Endothelial cell of umbilical vein (primary cell): ENCODE measurements at regions not wholly inside any gene's neighbourhood (a gene's known extent, or its start where the extent isn't known, plus 50 kb on each side); places are given as distances from the start of the nearest gene placed in this dataset.

ENCODE experiments used
- BruUV-seq: library from RNA; stranded (reverse); fragments of 400-500 nt; replicated peaks from 2 replicates; lab custom pipeline; 2021; lab: Mats Ljungman, UMichigan
- CTCF ChIA-PET: fragments of 300-600, 350-600 bp; sonication (Branson Sonifier 250); formaldehyde crosslinking; loops from one replicate; lab custom pipeline; 2021; ENCODE audit warnings: antibody characterized with exemption, inconsistent platforms; lab: Charles Lee
- POLR2A ChIA-PET: fragments of 300-600, 350-600 bp; sonication (Branson Sonifier 250); formaldehyde crosslinking; loops from one replicate; lab custom pipeline; 2021; ENCODE audit warnings: antibody characterized with exemption, inconsistent platforms; lab: Charles Lee
- DNase-seq: peaks from one replicate; pipeline ENCODE4 v3.0.0-alpha.2; 2011; ENCODE audit warnings: low read depth, low spot score
- FAIRE-seq: peaks from 2 replicates; lab custom pipeline; 2011; peaks lifted over from hg19 to GRCh38; lab: Jason Lieb, UNC
- H2AFZ ChIP-seq: 2 replicates; pipeline ENCODE4 v1.6.0; 2012; ENCODE audit warnings: low read depth, low read length, control low read depth, inconsistent platforms
- H3K27ac ChIP-seq: 2 replicates; pipeline ENCODE4 v1.5.1; 2011; ENCODE audit warnings: low read depth, mild to moderate bottlenecking, control low read depth, low read length, moderate library complexity; ENCODE audit not compliant: insufficient read depth
- H3K27me3 ChIP-seq, 2 experiments: 2 replicates each; pipeline versions ENCODE4 v1.6.0 to v1.6.1; 2011; ENCODE audit warnings: low read length in 2 of 2, mixed read lengths in 1 of 2; ENCODE audit not compliant: control insufficient read depth in 2 of 2, insufficient read depth in 2 of 2
- H3K36me3 ChIP-seq, 2 experiments: 2 replicates in 1 of 2; 3 replicates in 1 of 2; pipeline ENCODE4 v1.5.1; 2011; ENCODE audit warnings: low read length in 2 of 2, mild to moderate bottlenecking in 1 of 2, moderate library complexity in 1 of 2; ENCODE audit not compliant: control insufficient read depth in 2 of 2, insufficient read depth in 2 of 2; ENCODE audit errors: extremely low read depth in 1 of 2
- H3K4me1 ChIP-seq: 3 replicates; pipeline ENCODE4 v1.5.1; 2011; ENCODE audit warnings: mild to moderate bottlenecking, low read length; ENCODE audit not compliant: control insufficient read depth, insufficient read depth; ENCODE audit errors: extremely low read depth
- H3K4me2 ChIP-seq: 2 replicates; pipeline ENCODE4 v1.6.1; 2011; ENCODE audit warnings: low read length, control low read depth, mixed read lengths; ENCODE audit not compliant: insufficient read depth
- H3K4me3 ChIP-seq, 3 experiments: fragments of 200-600 bp in 1 of 3; sonication (generic), shearing (Covaris generic) in 1 of 3; replicated peaks in 1 of 3; 2 replicates each; pipeline ENCODE4 v1.5.1; 2011 to 2016; ENCODE audit warnings: control low read depth in 3 of 3, low read length in 3 of 3, mild to moderate bottlenecking in 2 of 3, inconsistent platforms in 1 of 3, low read depth in 1 of 3, moderate library complexity in 1 of 3; ENCODE audit not compliant: insufficient read depth in 1 of 3
- H3K79me2 ChIP-seq: 2 replicates; pipeline ENCODE4 v1.6.0; 2012; ENCODE audit warnings: low read length, inconsistent platforms; ENCODE audit not compliant: control insufficient read depth, insufficient read depth
- H3K9ac ChIP-seq: replicated peaks from 2 replicates; pipeline ENCODE3; 2011; ENCODE audit warnings: low read length, control low read depth; ENCODE audit not compliant: insufficient read depth; ENCODE audit errors: extremely low read depth
- H3K9me1 ChIP-seq: replicated peaks from 3 replicates; pipeline ENCODE4 v1.6.0; 2011; ENCODE audit warnings: mild to moderate bottlenecking, low read length; ENCODE audit not compliant: control insufficient read depth, insufficient read depth; ENCODE audit errors: extremely low read depth
- H3K9me3 ChIP-seq: replicated peaks from 2 replicates; pipeline ENCODE4 v1.5.1; 2012; ENCODE audit warnings: low read length, inconsistent platforms; ENCODE audit not compliant: control insufficient read depth, insufficient read depth
- H4K20me1 ChIP-seq: replicated peaks from 2 replicates; pipeline ENCODE3; 2011; ENCODE audit warnings: mild to moderate bottlenecking, low read length; ENCODE audit not compliant: control insufficient read depth, insufficient read depth; ENCODE audit errors: extremely low read depth
- EZH2 ChIP-seq: IDR thresholded peaks from 2 replicates; pipeline ENCODE4 v1.6.1; 2012; ENCODE audit warnings: borderline replicate concordance, low read depth, mild to moderate bottlenecking, moderate library complexity, low read length, inconsistent platforms; ENCODE audit not compliant: severe bottlenecking
- FOS ChIP-seq: IDR thresholded peaks from 2 replicates; pipeline ENCODE4 v1.6.1; 2011; ENCODE audit warnings: mild to moderate bottlenecking, low read length, moderate library complexity, borderline replicate concordance; ENCODE audit not compliant: insufficient read depth
- GATA2 ChIP-seq: IDR thresholded peaks from 2 replicates; pipeline ENCODE4 v1.7.0; 2011; ENCODE audit warnings: low read depth, mild to moderate bottlenecking, moderate library complexity, mixed read lengths, low read length; ENCODE audit not compliant: insufficient read length, insufficient read depth
- JUN ChIP-seq: IDR thresholded peaks from 2 replicates; pipeline ENCODE4 v1.6.1; 2011; ENCODE audit warnings: borderline replicate concordance, low read depth; ENCODE audit not compliant: insufficient read length, insufficient read depth
- MAX ChIP-seq: IDR thresholded peaks from 2 replicates; pipeline ENCODE4 v1.6.1; 2011; ENCODE audit not compliant: insufficient read depth, insufficient read length
- MYC ChIP-seq: IDR thresholded peaks from one replicate; pipeline ENCODE4 v1.6.1; 2011; ENCODE audit warnings: mild to moderate bottlenecking, low read depth, low read length
- POLR2A ChIP-seq: IDR thresholded peaks from 2 replicates; pipeline ENCODE4 v1.6.1; 2012; ENCODE audit warnings: low read depth, mild to moderate bottlenecking, control low read depth, low read length
- POLR2AphosphoS5 ChIP-seq: IDR thresholded peaks from 2 replicates; pipeline ENCODE4 v1.6.1; 2012; ENCODE audit warnings: low read depth, mild to moderate bottlenecking, control low read depth, low read length, moderate library complexity; ENCODE audit not compliant: insufficient read depth
- dilution Hi-C: fragments of 300-500 bp; cut with MboI; formaldehyde crosslinking; loops from one replicate; pipeline ENCODE4 v1.15.0; 2019; ENCODE audit warnings: low sequenced_read_pairs; ENCODE audit not compliant: extremely low pct_ligation_motif_present
- intact Hi-C: fragments of 100-400 bp; cut with micrococcal nuclease; formaldehyde crosslinking; loops from one replicate; pipeline ENCODE4 v1.10.0; 2022
- TF ChIP-seq, protein P1 (sequence below), 2 donors: IDR thresholded peaks; 1 replicate in 1 of 2; 2 replicates in 1 of 2; pipeline ENCODE4 v1.5.1; 2011; ENCODE audit warnings: low read length in 2 of 2, mild to moderate bottlenecking in 2 of 2, moderate library complexity in 2 of 2, control low read depth in 1 of 2, inconsistent platforms in 1 of 2, low read depth in 1 of 2; ENCODE audit not compliant: insufficient read depth in 1 of 2; ENCODE audit errors: extremely low read depth in 1 of 2

DNA sequence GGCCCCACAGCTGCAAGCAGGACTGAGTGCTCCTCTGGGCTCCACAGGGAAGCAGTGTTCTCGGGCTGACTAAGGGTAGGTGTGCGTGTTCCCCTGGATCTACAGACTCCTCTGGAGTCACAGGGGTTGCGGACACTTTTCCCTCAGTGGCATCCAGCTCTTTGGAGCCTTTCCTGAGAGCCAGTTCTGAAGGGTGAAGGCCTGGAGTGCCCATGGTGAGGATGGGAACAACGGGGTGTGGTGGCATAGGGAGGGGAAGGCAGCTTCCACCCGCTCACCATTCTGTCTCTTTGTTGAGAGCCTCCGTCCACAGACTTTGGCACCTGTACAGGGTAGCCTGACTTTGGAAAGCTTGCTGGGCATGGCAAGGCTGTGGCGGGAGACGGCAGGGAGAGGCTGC lies 104.1 kb upstream of the PCBD1 start:
- Histone ChIP-seq H3K27me3 (peaks cover 3 to 12% of the 10 kb centered on the region in 2 experiments), H3K4me2 (no peak overlapping the region), H3K27ac (no peak overlapping the region), H3K9ac (no peak overlapping the region), H2AFZ (no peak overlapping the region), H3K9me1 (no peaks in the 10 kb centered on the region), H3K4me3 (no peak overlapping the region), H3K79me2 (no peaks in the 10 kb centered on the region), H3K9me3 (no peaks in the 10 kb centered on the region), H3K36me3 (no peaks in the 10 kb centered on the region), H3K4me1 (no peaks in the 10 kb centered on the region), H4K20me1 (no peaks in the 10 kb centered on the region)
- intact Hi-C loops (no loop called here), dilution Hi-C loops (no loop called here)
- no peak for TF ChIP-seq MAX
- TF ChIP-seq POLR2A = no peak
- no peak for TF ChIP-seq MYC
- TF ChIP-seq, protein P1, sequence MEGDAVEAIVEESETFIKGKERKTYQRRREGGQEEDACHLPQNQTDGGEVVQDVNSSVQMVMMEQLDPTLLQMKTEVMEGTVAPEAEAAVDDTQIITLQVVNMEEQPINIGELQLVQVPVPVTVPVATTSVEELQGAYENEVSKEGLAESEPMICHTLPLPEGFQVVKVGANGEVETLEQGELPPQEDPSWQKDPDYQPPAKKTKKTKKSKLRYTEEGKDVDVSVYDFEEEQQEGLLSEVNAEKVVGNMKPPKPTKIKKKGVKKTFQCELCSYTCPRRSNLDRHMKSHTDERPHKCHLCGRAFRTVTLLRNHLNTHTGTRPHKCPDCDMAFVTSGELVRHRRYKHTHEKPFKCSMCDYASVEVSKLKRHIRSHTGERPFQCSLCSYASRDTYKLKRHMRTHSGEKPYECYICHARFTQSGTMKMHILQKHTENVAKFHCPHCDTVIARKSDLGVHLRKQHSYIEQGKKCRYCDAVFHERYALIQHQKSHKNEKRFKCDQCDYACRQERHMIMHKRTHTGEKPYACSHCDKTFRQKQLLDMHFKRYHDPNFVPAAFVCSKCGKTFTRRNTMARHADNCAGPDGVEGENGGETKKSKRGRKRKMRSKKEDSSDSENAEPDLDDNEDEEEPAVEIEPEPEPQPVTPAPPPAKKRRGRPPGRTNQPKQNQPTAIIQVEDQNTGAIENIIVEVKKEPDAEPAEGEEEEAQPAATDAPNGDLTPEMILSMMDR (IDR thresholded peaks at IDR 0.05; ENCODE audit: extremely low read depth in 1 of 2, insufficient read depth in 1 of 2, low read depth in 1 of 2, low read length in 2 of 2) = no peak
- TF ChIP-seq EZH2 = no peak
- TF ChIP-seq FOS = no peak
- no peak for TF ChIP-seq GATA2
- TF ChIP-seq JUN = no peak
- TF ChIP-seq POLR2AphosphoS5 = no peak
- no peak for DNase-seq
- ChIA-PET CTCF (no interaction called here), POLR2A (no interaction called here)
- FAIRE-seq = no peak
- BruUV-seq = no TSS peak
